GM20000 (cell line): ENCODE measurements at regions not wholly inside any gene's neighbourhood (a gene's known extent, or its start where the extent isn't known, plus 50 kb on each side); places are given as distances from the start of the nearest gene placed in this dataset.

Experiments used
- DNase-seq: peaks from one replicate; pipeline ENCODE4 v3.0.0; 2012; ENCODE audit warnings: low spot score
- TF ChIP-seq, protein P1 (sequence below): IDR thresholded peaks from 2 replicates; pipeline ENCODE4 v1.5.1; 2012; ENCODE audit warnings: mild to moderate bottlenecking, control low read depth; ENCODE audit errors: extremely low read depth, missing control alignments

DNA sequence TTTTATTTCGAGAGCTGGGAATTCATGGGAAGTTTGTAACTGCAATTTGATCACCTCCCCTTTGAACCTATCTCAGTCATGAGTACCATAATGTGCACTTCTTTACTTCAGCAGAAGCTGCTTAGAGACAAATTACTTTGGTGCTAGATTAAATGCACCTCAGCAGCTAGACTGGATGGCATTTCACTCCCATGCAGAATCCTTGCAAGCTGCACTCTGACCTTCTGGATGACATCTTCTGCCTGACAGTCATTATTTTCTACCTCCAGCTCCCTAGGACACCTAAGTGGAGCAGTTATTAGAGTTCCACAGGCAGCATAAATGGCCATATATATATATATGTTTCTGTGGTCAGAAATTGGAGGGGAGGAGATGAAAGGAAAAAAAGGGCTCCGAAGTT lies 366.0 kb upstream of the TMPRSS15 start:
- TF ChIP-seq, protein P1, sequence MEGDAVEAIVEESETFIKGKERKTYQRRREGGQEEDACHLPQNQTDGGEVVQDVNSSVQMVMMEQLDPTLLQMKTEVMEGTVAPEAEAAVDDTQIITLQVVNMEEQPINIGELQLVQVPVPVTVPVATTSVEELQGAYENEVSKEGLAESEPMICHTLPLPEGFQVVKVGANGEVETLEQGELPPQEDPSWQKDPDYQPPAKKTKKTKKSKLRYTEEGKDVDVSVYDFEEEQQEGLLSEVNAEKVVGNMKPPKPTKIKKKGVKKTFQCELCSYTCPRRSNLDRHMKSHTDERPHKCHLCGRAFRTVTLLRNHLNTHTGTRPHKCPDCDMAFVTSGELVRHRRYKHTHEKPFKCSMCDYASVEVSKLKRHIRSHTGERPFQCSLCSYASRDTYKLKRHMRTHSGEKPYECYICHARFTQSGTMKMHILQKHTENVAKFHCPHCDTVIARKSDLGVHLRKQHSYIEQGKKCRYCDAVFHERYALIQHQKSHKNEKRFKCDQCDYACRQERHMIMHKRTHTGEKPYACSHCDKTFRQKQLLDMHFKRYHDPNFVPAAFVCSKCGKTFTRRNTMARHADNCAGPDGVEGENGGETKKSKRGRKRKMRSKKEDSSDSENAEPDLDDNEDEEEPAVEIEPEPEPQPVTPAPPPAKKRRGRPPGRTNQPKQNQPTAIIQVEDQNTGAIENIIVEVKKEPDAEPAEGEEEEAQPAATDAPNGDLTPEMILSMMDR, result no peak
- no peak for DNase-seq

DNA sequence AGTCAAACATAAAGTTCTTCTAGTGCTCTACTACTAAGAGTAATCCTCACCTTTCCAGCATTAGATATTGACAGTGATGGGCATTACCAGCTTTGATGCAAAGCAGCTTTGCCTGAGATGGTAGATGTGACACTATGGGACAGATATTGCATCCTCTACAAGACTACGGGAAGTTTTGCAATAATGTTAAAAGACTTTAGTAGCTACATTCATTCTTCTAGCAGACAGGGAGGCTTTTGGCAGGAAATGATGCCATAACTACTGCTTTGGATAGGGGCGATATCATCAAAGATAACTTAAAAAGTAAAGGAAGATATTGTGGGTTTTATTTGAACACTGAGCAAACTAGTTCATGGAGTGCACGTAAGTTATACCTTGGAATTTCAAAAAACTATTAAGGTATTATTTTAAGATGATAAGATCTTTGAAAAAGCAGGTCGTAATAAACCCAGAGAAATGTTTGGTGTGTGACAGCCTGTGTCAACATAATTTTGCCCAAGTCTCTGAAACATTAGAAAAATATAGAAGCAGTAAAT lies 368.3 kb upstream of the TMPRSS15 start:
- TF ChIP-seq, protein P1, result no peak
- DNase-seq, result no peak

DNA sequence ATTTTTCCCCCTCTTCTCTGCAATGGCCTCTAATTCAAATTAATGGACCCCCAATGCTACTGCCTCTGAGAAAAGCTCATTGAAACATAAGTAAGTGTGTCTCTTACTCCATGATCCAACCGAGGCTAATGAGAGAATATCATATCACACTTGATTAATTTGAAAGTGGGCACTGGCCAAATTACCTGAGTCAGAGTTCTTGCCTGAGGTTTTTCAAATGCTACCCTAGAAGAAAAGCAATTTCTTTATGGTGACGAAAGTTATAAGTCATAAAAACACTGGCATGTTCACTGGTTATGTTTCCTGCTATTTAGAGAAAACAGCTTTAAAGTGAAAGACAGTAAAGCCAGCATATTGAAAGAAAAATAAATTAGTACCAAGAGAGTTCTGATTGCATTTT lies 368.8 kb upstream of the TMPRSS15 start:
- TF ChIP-seq, protein P1, result no peak
- no peak for DNase-seq

DNA sequence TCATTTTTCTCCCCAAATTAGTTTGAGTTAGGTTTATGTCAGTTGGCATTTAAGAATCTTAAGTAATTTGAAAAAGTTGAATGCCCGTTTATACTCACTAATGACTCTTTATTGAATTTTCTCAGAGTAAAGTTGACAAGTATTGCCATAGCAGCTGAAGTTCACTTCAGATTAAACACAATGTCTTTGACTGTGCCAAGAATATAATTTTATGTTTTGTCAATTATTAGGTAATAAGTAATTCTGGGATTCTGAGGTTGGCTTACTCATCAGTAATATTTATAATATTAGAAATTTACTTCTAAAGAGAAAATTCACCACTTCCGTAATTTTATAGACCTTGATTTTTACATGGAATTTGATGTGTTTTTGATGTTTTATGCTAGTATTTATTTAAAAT lies 369.3 kb upstream of the TMPRSS15 start:
- TF ChIP-seq, protein P1, result no peak
- DNase-seq, result no peak

DNA sequence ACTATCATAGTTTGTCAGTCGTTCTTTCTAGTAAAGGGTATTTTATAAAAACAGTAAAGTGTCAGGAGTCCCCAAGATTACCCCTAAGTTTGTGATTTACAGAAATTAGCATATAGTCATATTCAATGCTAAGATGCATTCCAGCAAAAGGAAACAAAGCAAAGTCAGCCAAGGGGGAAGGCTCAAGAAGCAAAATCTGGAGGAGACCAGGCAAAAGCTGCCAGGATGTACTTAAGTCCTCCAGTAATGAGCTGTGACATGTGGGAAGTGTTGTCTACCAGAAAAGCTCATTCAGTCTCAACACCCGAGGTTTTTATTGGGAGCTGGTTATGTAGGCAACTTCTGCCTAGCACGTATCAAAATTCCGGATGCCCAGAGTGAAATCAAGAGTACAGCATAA lies 373.4 kb upstream of the TMPRSS15 start:
- DNase-seq, result no peak
- TF ChIP-seq, protein P1, result no peak

DNA sequence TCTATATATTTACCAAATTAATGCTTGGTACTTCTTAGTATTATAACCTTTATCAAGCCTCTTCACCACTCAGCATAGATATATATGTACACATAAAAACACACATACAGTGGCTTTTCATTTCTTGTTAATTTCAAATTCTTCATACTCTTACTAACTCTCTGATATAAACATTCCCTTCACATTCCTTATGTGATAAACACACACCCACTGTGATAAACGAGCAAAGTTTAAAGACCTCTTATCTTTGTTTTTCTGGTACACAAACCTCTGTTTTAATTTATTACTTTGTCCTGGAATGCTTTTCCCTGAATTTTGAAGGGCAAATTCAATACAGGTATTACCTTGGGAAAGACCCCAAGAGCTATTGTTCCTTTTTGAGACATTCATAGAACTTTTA lies 379.1 kb upstream of the TMPRSS15 start:
- TF ChIP-seq, protein P1, result no peak
- no peak for DNase-seq

DNA sequence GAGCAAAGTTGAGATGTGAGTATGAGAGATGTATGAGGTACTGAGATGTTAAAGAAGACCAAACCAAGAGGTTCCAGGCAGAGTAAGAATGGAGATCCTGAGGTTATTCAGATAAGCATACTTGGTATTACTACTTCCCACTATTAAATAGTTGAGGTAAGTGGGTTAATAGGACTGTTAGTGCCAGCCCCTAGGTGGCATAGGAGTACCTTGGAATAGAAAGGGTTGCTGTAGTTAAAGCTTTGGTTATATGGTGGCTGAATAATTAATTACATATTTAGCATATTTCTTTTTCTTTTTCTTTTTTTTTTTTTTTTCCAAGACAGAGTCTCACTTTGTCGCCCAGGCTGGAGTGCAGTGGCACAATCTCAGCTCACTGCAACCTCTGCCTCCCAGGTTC lies 397.9 kb upstream of the TMPRSS15 start:
- no peak for DNase-seq
- TF ChIP-seq, protein P1, result no peak
